B cell (primary cell): ENCODE measurements at regions not wholly inside any gene's neighbourhood (a gene's known extent, or its start where the extent isn't known, plus 50 kb on each side); places are given as distances from the start of the nearest gene placed in this dataset.

Experiments used
- CTCF ChIP-seq: fragments of 200-600 bp; IDR thresholded peaks from one replicate; pipeline ENCODE4 v1.8.0; 2022; ENCODE audit warnings: antibody characterized with exemption, mild to moderate bottlenecking
- EZH2 ChIP-seq: IDR thresholded peaks from 2 replicates; pipeline ENCODE4 v1.6.1; 2012; ENCODE audit warnings: borderline replicate concordance, low read depth, mild to moderate bottlenecking, moderate library complexity, low read length; ENCODE audit not compliant: insufficient read depth, poor library complexity, severe bottlenecking

- no peak for TF ChIP-seq CTCF
- no peak for TF ChIP-seq EZH2
These were observed 811.8 kb upstream of the CELF2 start for GRCh38 chr10:10205906-10206305.
